ENCODE measurements at regions not wholly inside any gene's neighbourhood (a gene's known extent, or its start where the extent isn't known, plus 50 kb on each side); places are given as distances from the start of the nearest gene placed in this dataset.

DNA sequence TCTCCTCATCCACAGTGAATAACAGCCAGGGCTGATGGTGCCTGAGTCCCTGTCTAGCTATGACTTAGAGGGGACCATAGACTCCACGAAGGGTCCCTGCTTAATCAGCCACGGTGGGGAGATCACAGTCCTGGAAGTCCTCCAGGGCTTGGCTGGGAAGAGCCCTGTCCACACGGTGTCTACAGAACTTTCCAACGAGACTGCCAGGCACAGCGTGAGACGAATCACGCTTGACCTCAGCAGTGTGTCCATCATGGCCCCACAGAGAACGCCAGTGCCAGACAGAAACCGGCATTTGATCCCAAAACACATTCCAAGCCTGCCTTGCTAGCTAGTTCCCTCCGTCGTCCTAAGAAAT, 143.4 kb downstream of the CRYBB2 start:
- TF ChIP-seq CSDC2 (CRISPR knock-in tag; IDR thresholded peaks at IDR 0.05): no peak
- TF ChIP-seq, protein P1, sequence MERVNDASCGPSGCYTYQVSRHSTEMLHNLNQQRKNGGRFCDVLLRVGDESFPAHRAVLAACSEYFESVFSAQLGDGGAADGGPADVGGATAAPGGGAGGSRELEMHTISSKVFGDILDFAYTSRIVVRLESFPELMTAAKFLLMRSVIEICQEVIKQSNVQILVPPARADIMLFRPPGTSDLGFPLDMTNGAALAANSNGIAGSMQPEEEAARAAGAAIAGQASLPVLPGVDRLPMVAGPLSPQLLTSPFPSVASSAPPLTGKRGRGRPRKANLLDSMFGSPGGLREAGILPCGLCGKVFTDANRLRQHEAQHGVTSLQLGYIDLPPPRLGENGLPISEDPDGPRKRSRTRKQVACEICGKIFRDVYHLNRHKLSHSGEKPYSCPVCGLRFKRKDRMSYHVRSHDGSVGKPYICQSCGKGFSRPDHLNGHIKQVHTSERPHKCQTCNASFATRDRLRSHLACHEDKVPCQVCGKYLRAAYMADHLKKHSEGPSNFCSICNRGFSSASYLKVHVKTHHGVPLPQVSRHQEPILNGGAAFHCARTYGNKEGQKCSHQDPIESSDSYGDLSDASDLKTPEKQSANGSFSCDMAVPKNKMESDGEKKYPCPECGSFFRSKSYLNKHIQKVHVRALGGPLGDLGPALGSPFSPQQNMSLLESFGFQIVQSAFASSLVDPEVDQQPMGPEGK (CRISPR knock-in tag; IDR thresholded peaks at IDR 0.05; ENCODE audit: borderline replicate concordance): no peak
- TF ChIP-seq, protein P2, sequence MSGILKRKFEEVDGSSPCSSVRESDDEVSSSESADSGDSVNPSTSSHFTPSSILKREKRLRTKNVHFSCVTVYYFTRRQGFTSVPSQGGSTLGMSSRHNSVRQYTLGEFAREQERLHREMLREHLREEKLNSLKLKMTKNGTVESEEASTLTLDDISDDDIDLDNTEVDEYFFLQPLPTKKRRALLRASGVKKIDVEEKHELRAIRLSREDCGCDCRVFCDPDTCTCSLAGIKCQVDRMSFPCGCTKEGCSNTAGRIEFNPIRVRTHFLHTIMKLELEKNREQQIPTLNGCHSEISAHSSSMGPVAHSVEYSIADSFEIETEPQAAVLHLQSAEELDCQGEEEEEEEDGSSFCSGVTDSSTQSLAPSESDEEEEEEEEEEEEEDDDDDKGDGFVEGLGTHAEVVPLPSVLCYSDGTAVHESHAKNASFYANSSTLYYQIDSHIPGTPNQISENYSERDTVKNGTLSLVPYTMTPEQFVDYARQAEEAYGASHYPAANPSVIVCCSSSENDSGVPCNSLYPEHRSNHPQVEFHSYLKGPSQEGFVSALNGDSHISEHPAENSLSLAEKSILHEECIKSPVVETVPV (CRISPR knock-in tag; IDR thresholded peaks at IDR 0.05): no peak
